ENCODE measurements at regions not wholly inside any gene's neighbourhood (a gene's known extent, or its start where the extent isn't known, plus 50 kb on each side); places are given as distances from the start of the nearest gene placed in this dataset.

DNA sequence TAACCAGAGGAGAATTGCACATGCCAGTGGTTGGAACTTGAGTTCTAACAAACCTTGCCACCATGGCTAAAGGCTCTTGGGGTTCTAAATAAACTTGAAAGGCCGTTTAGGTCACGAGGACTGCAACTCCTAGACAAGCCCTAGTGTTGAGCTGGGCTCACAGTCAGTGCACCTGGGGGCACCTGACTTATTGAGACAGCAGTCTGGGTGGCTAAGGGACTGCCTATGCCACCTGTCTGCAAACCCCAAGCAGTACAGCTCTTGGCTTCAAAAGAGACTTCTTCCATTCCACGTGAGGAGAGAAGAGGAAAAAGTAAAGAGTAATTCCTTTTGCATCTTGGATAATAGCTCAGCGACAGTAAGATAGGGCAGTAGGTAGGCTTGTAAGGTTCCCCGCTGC is 765.6 kb upstream of the FOXG1 start:
- no peaks in the 10 kb centered on the region for H3K9me2 ChIP-seq (ENCODE audit: insufficient read depth, low read length)
- H2AFZ ChIP-seq (ENCODE audit: low read depth, low read length), result no peak overlapping the region
- H3K9ac ChIP-seq (ENCODE audit: low read length), result no peak overlapping the region
- no peak overlapping the region for H3K27ac ChIP-seq (ENCODE audit: low read length)
- peaks cover 3% of the 10 kb centered on the region for H3F3A ChIP-seq (ENCODE audit: insufficient read depth, low read length, poor library complexity, severe bottlenecking)
- no peaks in the 10 kb centered on the region for H3K27me3 ChIP-seq (ENCODE audit: insufficient read depth, low read depth, low read length)
- no peaks in the 10 kb centered on the region for H3K36me3 ChIP-seq (ENCODE audit: insufficient read depth, low read length)
- H3K9me3 ChIP-seq (ENCODE audit: low read length), result no peaks in the 10 kb centered on the region
- H3K4me3 ChIP-seq (ENCODE audit: low read length), result no peak overlapping the region
- no peaks in the 10 kb centered on the region for H4K20me1 ChIP-seq (ENCODE audit: insufficient read depth)
- H3K4me2 ChIP-seq (ENCODE audit: low read length), result no peak overlapping the region
- TF ChIP-seq, protein P1, sequence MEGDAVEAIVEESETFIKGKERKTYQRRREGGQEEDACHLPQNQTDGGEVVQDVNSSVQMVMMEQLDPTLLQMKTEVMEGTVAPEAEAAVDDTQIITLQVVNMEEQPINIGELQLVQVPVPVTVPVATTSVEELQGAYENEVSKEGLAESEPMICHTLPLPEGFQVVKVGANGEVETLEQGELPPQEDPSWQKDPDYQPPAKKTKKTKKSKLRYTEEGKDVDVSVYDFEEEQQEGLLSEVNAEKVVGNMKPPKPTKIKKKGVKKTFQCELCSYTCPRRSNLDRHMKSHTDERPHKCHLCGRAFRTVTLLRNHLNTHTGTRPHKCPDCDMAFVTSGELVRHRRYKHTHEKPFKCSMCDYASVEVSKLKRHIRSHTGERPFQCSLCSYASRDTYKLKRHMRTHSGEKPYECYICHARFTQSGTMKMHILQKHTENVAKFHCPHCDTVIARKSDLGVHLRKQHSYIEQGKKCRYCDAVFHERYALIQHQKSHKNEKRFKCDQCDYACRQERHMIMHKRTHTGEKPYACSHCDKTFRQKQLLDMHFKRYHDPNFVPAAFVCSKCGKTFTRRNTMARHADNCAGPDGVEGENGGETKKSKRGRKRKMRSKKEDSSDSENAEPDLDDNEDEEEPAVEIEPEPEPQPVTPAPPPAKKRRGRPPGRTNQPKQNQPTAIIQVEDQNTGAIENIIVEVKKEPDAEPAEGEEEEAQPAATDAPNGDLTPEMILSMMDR (IDR thresholded peaks at IDR 0.05; ENCODE audit: poor library complexity, severe bottlenecking), result no peak
- TF ChIP-seq MXI1 (conservative IDR thresholded peaks at IDR 0.05; ENCODE audit: poor library complexity, severe bottlenecking) (no peak), EZH2 (IDR thresholded peaks at IDR 0.05; ENCODE audit: borderline replicate concordance, insufficient read depth, low read length, poor library complexity, severe bottlenecking) (no peak), RAD21 (conservative IDR thresholded peaks at IDR 0.05) (no peak), EP300 (conservative IDR thresholded peaks at IDR 0.05; ENCODE audit: poor library complexity, severe bottlenecking) (no peak)
- H3K79me2 ChIP-seq (replicated peaks; ENCODE audit: insufficient read depth, low read length), result no peaks in the 10 kb centered on the region

DNA sequence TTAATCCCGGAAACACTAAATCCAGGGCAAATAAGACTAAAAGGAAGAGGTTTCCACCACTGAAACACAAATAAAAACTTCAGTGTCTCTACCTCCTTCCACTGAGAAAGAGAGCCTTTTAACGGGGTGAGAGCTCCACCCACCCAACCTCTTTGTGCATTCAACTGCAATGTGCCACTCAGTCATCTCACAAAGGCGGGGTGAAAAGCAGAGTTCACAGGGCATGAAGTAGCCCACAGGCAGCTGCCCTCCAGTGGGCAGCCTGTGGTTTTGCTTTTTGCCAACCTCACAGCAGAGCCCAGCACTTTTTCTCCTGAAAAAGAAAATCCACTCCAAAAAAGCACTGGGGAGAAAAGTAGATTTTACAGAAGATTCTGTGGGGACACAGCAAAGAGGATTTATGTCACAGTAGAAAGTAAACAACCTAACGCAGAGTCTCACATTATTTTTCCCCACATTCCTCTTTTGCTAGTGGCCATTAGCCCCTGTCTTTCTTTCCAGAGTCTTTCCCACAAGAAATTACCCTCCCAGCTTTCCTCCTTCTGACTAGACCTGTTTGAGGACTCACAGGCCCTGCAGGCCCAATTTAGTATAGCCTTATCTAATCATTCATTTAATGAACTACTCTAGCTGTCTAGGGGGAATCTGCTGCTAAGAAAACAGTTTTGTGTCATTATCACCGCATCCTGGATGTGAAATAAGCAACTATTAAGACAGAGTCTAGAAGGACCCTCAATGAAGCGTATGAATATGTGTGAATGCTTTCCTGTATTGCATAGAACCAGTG is 753.8 kb upstream of the FOXG1 start:
- Histone ChIP-seq H3K4me3 (ENCODE audit: low read length) (no peak overlapping the region), H3K79me2 (replicated peaks; ENCODE audit: insufficient read depth, low read length) (no peaks in the 10 kb centered on the region), H3K4me2 (ENCODE audit: low read length) (no peak overlapping the region), H3K9me3 (ENCODE audit: low read length) (no peaks in the 10 kb centered on the region), H3F3A (ENCODE audit: insufficient read depth, low read length, poor library complexity, severe bottlenecking) (no peaks in the 10 kb centered on the region), H3K27ac (ENCODE audit: low read length) (no peak overlapping the region), H3K36me3 (ENCODE audit: insufficient read depth, low read length) (no peaks in the 10 kb centered on the region), H3K27me3 (ENCODE audit: insufficient read depth, low read depth, low read length) (no peaks in the 10 kb centered on the region), H2AFZ (ENCODE audit: low read depth, low read length) (no peak overlapping the region), H3K9me2 (ENCODE audit: insufficient read depth, low read length) (no peaks in the 10 kb centered on the region), H3K9ac (ENCODE audit: low read length) (no peak overlapping the region), H4K20me1 (ENCODE audit: insufficient read depth) (no peaks in the 10 kb centered on the region)
- TF ChIP-seq REST (IDR thresholded peaks at IDR 0.05; ENCODE audit: borderline replicate concordance) (no peak), EZH2 (IDR thresholded peaks at IDR 0.05; ENCODE audit: borderline replicate concordance, insufficient read depth, low read length, poor library complexity, severe bottlenecking) (no peak), POLR2AphosphoS5 (IDR thresholded peaks at IDR 0.05) (no peak), EP300 (conservative IDR thresholded peaks at IDR 0.05; ENCODE audit: poor library complexity, severe bottlenecking) (no peak), MXI1 (conservative IDR thresholded peaks at IDR 0.05; ENCODE audit: poor library complexity, severe bottlenecking) (no peak), RAD21 (conservative IDR thresholded peaks at IDR 0.05) (no peak), TAF1 (IDR thresholded peaks at IDR 0.05; ENCODE audit: low read depth) (no peak), SMC3 (conservative IDR thresholded peaks at IDR 0.05; ENCODE audit: poor library complexity) (no peak)
- TF ChIP-seq, protein P1 (IDR thresholded peaks at IDR 0.05; ENCODE audit: poor library complexity, severe bottlenecking), result no peak
